ENCODE measurements at regions not wholly inside any gene's neighbourhood (a gene's known extent, or its start where the extent isn't known, plus 50 kb on each side); places are given as distances from the start of the nearest gene placed in this dataset.

DNA sequence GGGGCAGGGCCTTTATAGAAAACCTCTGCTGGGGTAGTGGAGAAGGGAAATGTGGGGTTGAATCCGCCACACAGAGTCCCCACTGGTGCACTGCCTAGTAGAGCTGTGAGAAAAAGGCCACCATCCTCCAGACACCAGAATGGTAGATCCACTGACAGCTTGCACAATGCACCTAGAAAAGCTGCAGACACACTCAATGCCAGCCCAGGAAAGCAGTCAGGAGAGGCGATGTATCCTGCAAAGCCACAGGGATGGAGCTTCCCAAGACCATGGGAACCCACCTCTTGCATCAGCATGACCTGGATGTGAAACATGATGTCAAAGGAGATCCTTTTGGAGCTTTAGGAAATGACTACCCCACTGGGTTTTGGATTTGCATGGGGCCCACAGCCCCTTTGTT, 958.0 kb upstream of the MIR17HG start:
- DNase-seq: no peak

GRCh38 chr13:90393408-90393807, 954.1 kb upstream of the MIR17HG start:
- no peak for DNase-seq

DNA sequence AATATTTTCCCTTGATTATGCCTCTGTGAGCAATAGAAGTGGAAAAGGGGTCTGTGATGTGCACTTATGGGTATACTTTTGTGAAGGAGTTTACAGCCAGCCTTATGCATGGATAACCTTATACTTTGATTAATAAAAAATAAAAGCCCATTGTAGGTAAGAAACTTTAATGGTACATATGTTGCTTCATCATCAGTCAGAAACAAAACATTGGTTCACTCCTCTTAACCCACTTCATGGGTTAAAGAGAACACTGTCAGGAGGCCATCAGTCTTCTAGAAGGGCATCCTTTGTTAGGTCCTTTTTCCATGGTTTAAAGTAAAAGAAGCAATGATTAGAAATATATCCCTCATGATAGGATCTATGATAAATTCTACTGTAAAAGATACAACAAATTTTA, 952.1 kb upstream of the MIR17HG start:
- DNase-seq: no peak

GRCh38 chr13:90395846-90396245, 951.6 kb upstream of the MIR17HG start:
- DNase-seq: no peak

GRCh38 chr13:90396266-90396665, 951.2 kb upstream of the MIR17HG start:
- no peak for DNase-seq

DNA sequence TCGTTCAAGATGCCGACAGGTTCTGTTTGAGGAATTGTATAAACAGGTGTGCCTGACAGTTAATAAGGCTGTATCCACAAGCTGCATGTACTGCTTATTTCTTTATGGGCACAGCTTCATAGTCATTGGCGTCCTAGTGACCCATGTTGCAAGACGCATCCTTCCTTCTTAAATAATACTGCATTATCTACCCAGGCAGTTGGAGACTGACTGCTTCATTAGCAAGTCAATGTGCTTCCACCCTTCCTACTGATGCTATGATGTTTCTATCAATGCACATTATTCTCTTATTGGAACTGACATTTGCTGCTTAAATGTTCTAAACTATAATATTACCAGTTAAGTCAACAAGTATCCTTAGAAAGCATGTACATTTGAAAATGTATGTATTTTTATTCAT, 950.0 kb upstream of the MIR17HG start:
- no peak for DNase-seq

- DNase-seq: no peak
These were observed 947.1 kb upstream of the MIR17HG start for GRCh38 chr13:90400372-90400771.

- no peak for DNase-seq
These were observed 946.3 kb upstream of the MIR17HG start for GRCh38 chr13:90401150-90401549.

GRCh38 chr13:90402102-90402501, 945.4 kb upstream of the MIR17HG start:
- no peak for DNase-seq

DNA sequence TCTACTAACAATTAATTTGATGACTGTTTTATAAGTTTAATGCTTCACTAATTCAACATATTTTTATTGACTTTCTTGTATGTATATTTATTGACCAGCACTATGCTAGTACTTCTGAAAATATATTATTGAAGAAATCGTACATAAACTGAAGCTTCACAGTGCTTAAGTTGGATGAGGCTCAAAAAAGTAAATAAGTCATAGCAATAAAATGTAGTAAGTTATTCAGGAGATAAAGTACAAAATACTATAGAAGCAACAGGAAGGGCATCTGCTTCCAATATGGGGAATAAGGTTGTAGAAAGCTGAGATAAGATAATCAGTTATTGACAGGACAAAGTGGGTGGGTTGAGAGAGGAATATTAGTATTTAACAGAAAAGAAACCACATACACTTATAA, 944.9 kb upstream of the MIR17HG start:
- DNase-seq: no peak

DNA sequence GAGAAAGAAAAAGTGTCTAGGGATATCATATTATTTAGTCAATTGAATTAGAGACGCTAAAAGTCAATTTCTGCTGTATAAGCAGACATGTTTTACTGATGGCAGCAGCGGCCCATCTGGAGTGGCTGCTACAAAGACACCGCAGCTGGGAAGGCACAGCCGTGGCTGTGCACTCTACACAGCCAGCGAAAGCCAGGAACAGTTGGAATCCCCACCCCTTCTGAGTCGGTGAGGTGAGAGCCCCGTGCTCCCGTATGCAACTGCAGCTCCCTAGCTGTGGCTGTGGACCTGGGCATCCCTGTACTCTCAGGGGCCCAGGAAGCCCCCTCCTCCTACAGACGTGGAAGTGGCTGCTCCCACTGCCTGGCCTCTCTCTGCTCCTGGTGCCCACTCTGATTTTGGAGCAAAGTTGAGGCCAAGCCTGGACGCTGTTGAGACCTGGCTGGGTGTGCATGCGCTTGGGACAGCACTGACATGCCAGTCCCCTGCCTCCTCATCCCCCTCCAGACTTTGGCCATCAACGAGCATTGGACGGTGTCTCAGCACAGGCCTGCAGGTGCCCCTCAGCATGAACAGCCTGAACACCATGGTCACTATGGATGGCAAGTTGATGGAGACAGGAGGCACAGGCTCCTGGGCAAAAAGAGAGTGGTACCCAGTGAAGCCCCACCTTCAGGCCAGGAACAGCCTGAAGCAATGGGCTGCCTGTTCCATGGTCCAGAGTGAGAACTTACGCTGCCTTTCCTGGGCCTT, 944.0 kb upstream of the MIR17HG start:
- no peak for DNase-seq

- no peak for DNase-seq
These were observed 942.2 kb upstream of the MIR17HG start for GRCh38 chr13:90405301-90405700.

DNA sequence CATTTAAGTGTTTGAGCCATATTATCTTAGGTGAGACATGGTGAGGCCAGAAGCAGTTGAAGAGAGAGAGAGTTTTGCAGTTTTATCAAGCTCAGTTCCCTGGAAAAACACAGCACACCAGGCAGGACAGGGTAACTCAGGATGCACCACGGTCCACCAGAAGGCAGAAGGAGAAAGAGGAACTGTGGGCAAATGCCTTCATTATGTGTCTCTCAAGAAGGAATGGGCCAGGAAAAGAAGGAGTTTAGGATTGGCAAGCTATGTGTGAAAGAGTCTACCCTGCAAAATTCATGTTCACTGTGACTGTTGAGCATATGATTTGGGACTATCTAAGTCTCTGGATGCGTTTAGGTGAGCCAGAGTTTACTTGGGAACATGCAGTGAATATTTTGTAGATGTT, 934.5 kb upstream of the MIR17HG start:
- no peak for DNase-seq

DNA sequence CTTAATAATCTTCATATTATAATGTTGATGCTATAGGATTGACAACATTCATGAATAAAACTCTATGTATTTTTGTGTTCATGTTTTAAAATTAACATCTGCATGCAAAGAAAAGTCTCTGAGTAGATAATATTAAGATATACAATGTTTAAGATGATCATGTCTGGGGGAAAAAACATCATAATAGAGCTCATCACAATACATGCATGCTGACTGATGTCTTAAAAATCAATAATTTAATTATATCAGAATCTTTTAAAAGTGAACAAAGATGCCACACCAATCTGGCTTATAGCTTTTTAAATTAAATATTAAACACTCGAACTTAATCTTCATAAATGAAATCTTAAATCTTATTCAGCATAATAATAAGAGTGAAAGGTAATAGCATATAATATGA, 933.9 kb upstream of the MIR17HG start:
- DNase-seq: no peak

DNA sequence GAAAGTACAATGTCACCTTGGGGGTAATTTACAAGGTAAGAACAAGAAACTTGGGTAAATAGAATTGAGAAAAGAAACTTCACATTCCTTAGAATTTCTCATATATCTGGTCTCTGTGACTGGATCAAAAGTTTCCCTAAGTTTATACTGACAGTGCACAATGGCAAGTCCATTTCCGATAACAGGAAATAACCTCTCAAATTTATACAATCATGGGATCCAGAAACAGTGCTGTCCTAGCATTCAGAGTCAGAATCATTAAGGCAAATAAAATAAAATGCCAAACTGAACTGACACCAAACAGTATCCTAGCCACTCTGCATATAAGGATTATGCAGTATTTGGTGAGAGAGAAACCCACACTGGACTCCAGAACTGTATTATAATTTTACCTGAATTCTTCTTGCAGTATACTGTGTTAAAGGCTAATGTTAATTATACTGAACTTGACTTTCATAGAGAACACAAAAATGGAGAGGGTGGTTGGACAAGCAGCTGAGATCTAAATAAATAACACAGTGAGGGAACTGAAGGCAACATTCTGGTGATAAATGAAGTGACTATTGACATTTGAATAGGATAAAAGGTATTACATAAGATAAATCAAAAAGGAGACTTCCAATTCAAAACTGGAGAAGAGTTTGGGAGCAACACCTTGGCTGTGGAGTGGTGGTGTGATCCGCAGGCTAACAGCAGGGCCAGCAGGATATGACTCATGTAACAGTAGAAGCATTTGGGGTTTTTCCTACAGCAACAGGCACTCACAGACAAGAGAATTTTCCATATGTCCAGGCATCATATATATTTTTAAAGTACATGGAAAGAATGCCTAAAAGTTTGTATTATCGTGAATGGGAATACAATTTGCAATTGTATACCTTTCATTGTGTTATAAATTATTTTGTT, 932.5 kb upstream of the MIR17HG start:
- no peak for DNase-seq

- DNase-seq: no peak
These were observed 931.6 kb upstream of the MIR17HG start for GRCh38 chr13:90415902-90416301.

GRCh38 chr13:90416519-90416918, 931.0 kb upstream of the MIR17HG start:
- no peak for DNase-seq

GRCh38 chr13:90416938-90417337, 930.5 kb upstream of the MIR17HG start:
- no peak for DNase-seq

DNA sequence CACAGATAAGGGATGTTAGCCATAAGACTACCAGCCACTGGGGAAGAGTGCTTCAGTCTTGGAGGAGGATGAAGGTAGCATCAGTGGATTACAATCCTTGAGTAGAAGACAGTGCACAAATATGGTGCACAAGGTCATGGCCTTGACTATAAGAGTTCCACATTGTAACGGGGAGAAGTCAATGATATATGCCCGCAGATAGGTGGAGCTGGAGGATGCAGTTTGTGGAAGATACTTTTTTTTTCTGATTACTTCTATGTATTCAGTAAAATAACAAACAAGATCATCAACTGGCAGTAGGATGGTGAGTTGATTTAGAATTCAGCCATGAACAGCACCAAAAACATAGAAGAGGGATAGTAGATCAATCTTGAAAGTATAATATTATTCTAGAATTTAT, 926.8 kb upstream of the MIR17HG start:
- DNase-seq: no peak

GRCh38 chr13:90427322-90428272, 919.9 kb upstream of the MIR17HG start:
- no peak for DNase-seq

DNA sequence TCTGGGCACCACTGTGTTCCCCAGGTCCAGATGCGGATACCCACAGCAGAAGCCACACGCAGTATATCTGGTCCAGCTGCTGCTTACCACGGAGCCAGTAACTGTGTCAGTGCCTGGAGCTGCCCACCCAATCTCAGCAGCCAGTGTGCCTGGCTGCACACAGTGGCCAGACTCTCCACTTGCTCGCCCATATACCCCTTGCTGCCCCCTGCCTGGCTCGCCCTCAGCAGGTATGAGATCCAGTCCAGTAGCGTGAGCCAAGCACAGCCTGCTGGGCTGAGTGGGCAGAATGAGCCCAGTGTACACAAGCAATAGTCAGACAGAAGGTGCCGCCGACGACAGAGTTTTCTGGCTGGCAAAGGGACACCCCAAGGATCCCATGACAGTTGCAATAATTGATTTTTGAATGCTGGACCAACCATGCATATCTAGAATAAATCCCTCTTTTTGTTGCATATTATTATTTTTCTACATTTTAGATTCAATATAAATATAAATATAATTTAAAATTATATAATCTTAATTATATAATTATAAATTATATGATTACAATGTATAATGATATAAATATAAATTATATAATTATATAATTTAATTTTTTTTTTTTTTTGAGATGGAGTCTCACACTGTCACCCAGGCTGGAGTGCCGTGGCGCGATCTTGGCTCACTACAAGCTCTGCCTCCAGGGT, 918.8 kb upstream of the MIR17HG start:
- no peak for DNase-seq

DNA sequence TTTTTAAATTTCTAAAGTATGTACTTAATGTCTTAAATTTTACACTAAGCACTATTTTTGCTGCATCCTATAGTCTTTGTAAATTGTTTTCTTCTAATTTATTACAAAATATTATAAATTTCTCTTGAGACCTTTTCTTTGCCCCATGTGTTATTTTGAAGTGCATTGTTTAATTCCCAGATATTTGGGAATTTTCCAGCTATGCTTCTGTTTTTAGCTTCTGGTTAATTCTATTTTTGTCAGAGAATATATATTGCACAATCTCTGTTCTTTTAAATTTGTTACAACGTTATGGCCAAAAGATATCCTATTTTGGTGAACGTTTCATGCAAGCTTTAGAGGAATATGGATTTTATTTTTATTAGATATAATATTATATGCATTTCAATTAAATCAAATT, 917.4 kb upstream of the MIR17HG start:
- no peak for DNase-seq

Data from effector CD8-positive, alpha-beta T cell (primary cell).